ENCODE measurements at regions not wholly inside any gene's neighbourhood (a gene's known extent, or its start where the extent isn't known, plus 50 kb on each side); places are given as distances from the start of the nearest gene placed in this dataset.

- ATAC-seq, result no peak
- TF ChIP-seq EP300 (IDR thresholded peaks at IDR 0.05), result no peak
- TF ChIP-seq POLR2A (IDR thresholded peaks at IDR 0.05), result no peak
- TF ChIP-seq, protein P1, sequence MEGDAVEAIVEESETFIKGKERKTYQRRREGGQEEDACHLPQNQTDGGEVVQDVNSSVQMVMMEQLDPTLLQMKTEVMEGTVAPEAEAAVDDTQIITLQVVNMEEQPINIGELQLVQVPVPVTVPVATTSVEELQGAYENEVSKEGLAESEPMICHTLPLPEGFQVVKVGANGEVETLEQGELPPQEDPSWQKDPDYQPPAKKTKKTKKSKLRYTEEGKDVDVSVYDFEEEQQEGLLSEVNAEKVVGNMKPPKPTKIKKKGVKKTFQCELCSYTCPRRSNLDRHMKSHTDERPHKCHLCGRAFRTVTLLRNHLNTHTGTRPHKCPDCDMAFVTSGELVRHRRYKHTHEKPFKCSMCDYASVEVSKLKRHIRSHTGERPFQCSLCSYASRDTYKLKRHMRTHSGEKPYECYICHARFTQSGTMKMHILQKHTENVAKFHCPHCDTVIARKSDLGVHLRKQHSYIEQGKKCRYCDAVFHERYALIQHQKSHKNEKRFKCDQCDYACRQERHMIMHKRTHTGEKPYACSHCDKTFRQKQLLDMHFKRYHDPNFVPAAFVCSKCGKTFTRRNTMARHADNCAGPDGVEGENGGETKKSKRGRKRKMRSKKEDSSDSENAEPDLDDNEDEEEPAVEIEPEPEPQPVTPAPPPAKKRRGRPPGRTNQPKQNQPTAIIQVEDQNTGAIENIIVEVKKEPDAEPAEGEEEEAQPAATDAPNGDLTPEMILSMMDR (IDR thresholded peaks at IDR 0.05), result peak in 2 of 4 experiments; percentile 13 to 57
- no peak for TF ChIP-seq POLR2AphosphoS5 (IDR thresholded peaks at IDR 0.05)
- H3K27me3 ChIP-seq, result no peaks in the 10 kb centered on the region
- 41 to 83% methylated on average over 4 to 13 of the region's 13 CpGs for WGBS, 2 donors (ENCODE audit: low coverage in 1 of 2)
- no peak overlapping the region for H3K4me3 ChIP-seq
- H3K9me3 ChIP-seq, result no peaks in the 10 kb centered on the region
- H3K27ac ChIP-seq, result no peak overlapping the region
- no peaks in the 10 kb centered on the region for H3K4me1 ChIP-seq
- no peaks in the 10 kb centered on the region for H3K36me3 ChIP-seq
Observed at GRCh38 chr2:223692191-223692947, 90.2 kb upstream of the SCG2 start.

- TF ChIP-seq, protein P1 (IDR thresholded peaks at IDR 0.05), result no peak
- TF ChIP-seq EP300 (IDR thresholded peaks at IDR 0.05), result no peak
- TF ChIP-seq POLR2AphosphoS5 (IDR thresholded peaks at IDR 0.05), result no peak
- TF ChIP-seq POLR2A (IDR thresholded peaks at IDR 0.05), result no peak
- no peaks in the 10 kb centered on the region for H3K27me3 ChIP-seq
Observed at GRCh38 chr2:223688094-223688835, 86.1 kb upstream of the SCG2 start.

GRCh38 chr2:223681125-223681524, 79.0 kb upstream of the SCG2 start:
- H3K4me3 ChIP-seq, result no peak overlapping the region
- 79 to 81% methylated on average over 2 of the region's 3 CpGs for WGBS, 2 donors (ENCODE audit: low coverage in 1 of 2)
- H3K9me3 ChIP-seq, result no peaks in the 10 kb centered on the region
- TF ChIP-seq EP300 (IDR thresholded peaks at IDR 0.05), result no peak
- H3K4me1 ChIP-seq, result no peaks in the 10 kb centered on the region
- no peaks in the 10 kb centered on the region for H3K27me3 ChIP-seq
- no peak for ATAC-seq
- H3K36me3 ChIP-seq, result no peaks in the 10 kb centered on the region
- H3K27ac ChIP-seq, result no peak overlapping the region

More at GRCh38 chr2:223688094-223688835, 86.1 kb upstream of the SCG2 start:
- Histone ChIP-seq H3K4me1 (no peaks in the 10 kb centered on the region), H3K9me3 (no peaks in the 10 kb centered on the region), H3K27ac (no peak overlapping the region), H3K36me3 (no peaks in the 10 kb centered on the region), H3K4me3 (no peak overlapping the region)
- WGBS, 2 donors (ENCODE audit: low coverage in 1 of 2), result 34 to 41% methylated on average over 2 of the region's 4 CpGs
- ATAC-seq, result no peak

- no peaks in the 10 kb centered on the region for H3K9me3 ChIP-seq
- H3K36me3 ChIP-seq, result no peaks in the 10 kb centered on the region
- TF ChIP-seq EP300 (IDR thresholded peaks at IDR 0.05) (no peak), POLR2AphosphoS5 (IDR thresholded peaks at IDR 0.05) (no peak), POLR2A (IDR thresholded peaks at IDR 0.05) (no peak)
- TF ChIP-seq, protein P1 (IDR thresholded peaks at IDR 0.05), result peak in 1 of 4 experiments; percentile 34
- H3K4me3 ChIP-seq, result no peak overlapping the region
- WGBS, 2 donors (ENCODE audit: low coverage in 1 of 2), result 71 to 76% methylated on average over 5 of the region's 5 CpGs
- H3K27ac ChIP-seq, result no peak overlapping the region
- H3K4me1 ChIP-seq, result no peaks in the 10 kb centered on the region
- no peak for ATAC-seq
- no peaks in the 10 kb centered on the region for H3K27me3 ChIP-seq
Observed at GRCh38 chr2:223674998-223675609, 72.9 kb upstream of the SCG2 start.

DNA sequence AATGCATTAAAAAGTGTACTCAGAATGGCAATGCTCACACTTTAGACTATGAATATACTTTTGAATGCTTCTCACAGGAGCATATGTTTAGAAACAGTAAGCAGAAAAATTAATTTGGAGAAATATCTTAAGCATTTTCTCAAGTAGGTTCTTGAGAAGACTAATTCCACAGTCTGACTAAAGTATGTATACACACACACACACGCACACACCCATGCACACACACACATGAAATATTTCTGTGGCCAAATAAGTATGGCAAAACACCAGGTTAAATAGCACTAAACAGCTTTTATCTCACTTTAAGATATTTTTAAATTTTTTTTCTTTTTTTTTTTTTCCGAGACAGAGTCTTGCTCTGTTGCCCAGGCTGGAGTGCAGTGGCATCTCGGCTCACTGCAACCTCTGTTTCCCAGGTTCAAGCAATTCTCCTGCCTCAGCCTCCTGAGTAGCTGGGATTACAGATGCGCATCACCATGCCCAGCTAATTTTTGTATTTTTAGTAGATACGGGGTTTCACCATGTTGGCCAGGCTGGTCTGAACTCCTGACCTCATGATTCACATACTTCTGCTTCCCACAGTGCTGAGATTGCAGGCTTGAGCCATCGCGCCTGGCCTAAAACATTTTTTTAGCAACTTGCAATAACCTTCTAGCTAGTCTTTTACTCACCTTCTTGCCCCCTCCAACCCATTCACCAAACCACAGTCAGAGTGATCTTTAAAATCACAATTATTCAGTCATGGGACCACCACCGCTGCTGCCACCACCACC, 67.5 kb upstream of the SCG2 start:
- Histone ChIP-seq H3K27ac (no peak overlapping the region), H3K36me3 (no peaks in the 10 kb centered on the region), H3K27me3 (no peaks in the 10 kb centered on the region), H3K4me3 (no peak overlapping the region), H3K4me1 (no peaks in the 10 kb centered on the region), H3K9me3 (no peaks in the 10 kb centered on the region)
- no peak for TF ChIP-seq EP300 (IDR thresholded peaks at IDR 0.05)
- no peak for ATAC-seq
- 90 to 91% methylated on average over 4 to 8 of the region's 8 CpGs for WGBS, 2 donors (ENCODE audit: low coverage in 1 of 2)
